GM23338 (cell line): ENCODE measurements at regions not wholly inside any gene's neighbourhood (a gene's known extent, or its start where the extent isn't known, plus 50 kb on each side); places are given as distances from the start of the nearest gene placed in this dataset.

ENCODE experiments used
- ETS1 ChIP-seq: IDR thresholded peaks from 2 replicates; pipeline ENCODE4 v1.6.1; 2016; ENCODE audit warnings: antibody characterized with exemption
- EZH2 ChIP-seq: fragments of 200-600 bp; sonication (generic); IDR thresholded peaks from one replicate; pipeline ENCODE4 v1.8.0; 2017; ENCODE audit warnings: antibody characterized with exemption, mild to moderate bottlenecking, low read depth; ENCODE audit not compliant: unreplicated experiment
- EZH2phosphoT487 ChIP-seq: fragments of 200-600 bp; sonication (generic); IDR thresholded peaks from one replicate; pipeline ENCODE4 v1.8.1; 2018; ENCODE audit warnings: antibody characterized with exemption; ENCODE audit not compliant: unreplicated experiment
- JUNB ChIP-seq: IDR thresholded peaks from one replicate; pipeline ENCODE4 v1.6.1; 2016; ENCODE audit warnings: antibody characterized with exemption; ENCODE audit not compliant: unreplicated experiment
- POLR2AphosphoS5 ChIP-seq: IDR thresholded peaks from 2 replicates; pipeline ENCODE4 v1.6.1; 2016; ENCODE audit warnings: antibody characterized with exemption, low read depth
- STAT1 ChIP-seq: IDR thresholded peaks from one replicate; pipeline ENCODE4 v1.6.1; 2016; ENCODE audit warnings: antibody characterized with exemption; ENCODE audit not compliant: unreplicated experiment
- ZNF114 ChIP-seq: fragments of 250-450 bp; sonication (Bioruptor Pico); IDR thresholded peaks from 2 replicates; pipeline ENCODE4 v1.5.0; 2020; ENCODE audit warnings: mild to moderate bottlenecking, moderate library complexity
- TF ChIP-seq, protein P1 (sequence below), 2 experiments: fragments of 200-600 bp in 1 of 2; sonication (generic) in 1 of 2; conservative IDR thresholded peaks; 2 replicates each; pipeline versions ENCODE4 v1.5.1 to v1.6.1; 2016 to 2017; ENCODE audit warnings: antibody characterized with exemption in 2 of 2, low read depth in 2 of 2, mild to moderate bottlenecking in 2 of 2, moderate library complexity in 1 of 2
- TF ChIP-seq, protein P2 (sequence below): IDR thresholded peaks from one replicate; pipeline ENCODE4 v1.6.1; 2018; ENCODE audit warnings: antibody characterized with exemption; ENCODE audit not compliant: unreplicated experiment

DNA sequence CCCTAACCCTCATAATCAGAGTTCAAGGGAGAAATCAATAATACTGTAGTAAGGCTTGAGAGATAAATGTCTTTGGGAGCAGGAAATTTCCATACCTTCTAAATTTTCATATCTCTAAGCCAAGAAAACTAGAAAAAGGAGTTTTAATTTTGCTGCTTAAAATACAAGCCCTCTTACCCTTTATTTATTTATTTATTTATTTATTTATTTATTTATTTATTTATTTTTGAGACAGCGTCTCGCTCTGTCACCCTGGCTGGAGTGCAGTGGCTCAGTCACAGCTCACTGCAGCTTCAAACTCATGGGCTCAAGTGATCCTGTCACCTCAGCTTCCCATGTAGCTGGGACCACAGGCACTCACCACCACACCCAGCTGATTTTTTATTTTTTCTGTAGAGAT, 69.0 kb upstream of the GNAO1 start:
- TF ChIP-seq, protein P1, sequence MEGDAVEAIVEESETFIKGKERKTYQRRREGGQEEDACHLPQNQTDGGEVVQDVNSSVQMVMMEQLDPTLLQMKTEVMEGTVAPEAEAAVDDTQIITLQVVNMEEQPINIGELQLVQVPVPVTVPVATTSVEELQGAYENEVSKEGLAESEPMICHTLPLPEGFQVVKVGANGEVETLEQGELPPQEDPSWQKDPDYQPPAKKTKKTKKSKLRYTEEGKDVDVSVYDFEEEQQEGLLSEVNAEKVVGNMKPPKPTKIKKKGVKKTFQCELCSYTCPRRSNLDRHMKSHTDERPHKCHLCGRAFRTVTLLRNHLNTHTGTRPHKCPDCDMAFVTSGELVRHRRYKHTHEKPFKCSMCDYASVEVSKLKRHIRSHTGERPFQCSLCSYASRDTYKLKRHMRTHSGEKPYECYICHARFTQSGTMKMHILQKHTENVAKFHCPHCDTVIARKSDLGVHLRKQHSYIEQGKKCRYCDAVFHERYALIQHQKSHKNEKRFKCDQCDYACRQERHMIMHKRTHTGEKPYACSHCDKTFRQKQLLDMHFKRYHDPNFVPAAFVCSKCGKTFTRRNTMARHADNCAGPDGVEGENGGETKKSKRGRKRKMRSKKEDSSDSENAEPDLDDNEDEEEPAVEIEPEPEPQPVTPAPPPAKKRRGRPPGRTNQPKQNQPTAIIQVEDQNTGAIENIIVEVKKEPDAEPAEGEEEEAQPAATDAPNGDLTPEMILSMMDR (conservative IDR thresholded peaks at IDR 0.05; ENCODE audit: low read depth in 2 of 2): no peak
- TF ChIP-seq POLR2AphosphoS5 (no peak), EZH2phosphoT487 (no peak), JUNB (no peak), ZNF114 (CRISPR knock-in tag) (no peak), EZH2 (no peak), STAT1 (no peak), ETS1 (no peak)
- TF ChIP-seq, protein P2, sequence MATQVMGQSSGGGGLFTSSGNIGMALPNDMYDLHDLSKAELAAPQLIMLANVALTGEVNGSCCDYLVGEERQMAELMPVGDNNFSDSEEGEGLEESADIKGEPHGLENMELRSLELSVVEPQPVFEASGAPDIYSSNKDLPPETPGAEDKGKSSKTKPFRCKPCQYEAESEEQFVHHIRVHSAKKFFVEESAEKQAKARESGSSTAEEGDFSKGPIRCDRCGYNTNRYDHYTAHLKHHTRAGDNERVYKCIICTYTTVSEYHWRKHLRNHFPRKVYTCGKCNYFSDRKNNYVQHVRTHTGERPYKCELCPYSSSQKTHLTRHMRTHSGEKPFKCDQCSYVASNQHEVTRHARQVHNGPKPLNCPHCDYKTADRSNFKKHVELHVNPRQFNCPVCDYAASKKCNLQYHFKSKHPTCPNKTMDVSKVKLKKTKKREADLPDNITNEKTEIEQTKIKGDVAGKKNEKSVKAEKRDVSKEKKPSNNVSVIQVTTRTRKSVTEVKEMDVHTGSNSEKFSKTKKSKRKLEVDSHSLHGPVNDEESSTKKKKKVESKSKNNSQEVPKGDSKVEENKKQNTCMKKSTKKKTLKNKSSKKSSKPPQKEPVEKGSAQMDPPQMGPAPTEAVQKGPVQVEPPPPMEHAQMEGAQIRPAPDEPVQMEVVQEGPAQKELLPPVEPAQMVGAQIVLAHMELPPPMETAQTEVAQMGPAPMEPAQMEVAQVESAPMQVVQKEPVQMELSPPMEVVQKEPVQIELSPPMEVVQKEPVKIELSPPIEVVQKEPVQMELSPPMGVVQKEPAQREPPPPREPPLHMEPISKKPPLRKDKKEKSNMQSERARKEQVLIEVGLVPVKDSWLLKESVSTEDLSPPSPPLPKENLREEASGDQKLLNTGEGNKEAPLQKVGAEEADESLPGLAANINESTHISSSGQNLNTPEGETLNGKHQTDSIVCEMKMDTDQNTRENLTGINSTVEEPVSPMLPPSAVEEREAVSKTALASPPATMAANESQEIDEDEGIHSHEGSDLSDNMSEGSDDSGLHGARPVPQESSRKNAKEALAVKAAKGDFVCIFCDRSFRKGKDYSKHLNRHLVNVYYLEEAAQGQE: no peak
